DND-41 (cell line): ENCODE measurements at regions not wholly inside any gene's neighbourhood (a gene's known extent, or its start where the extent isn't known, plus 50 kb on each side); places are given as distances from the start of the nearest gene placed in this dataset.

Experiments
- ATAC-seq: fragments of 200-7000 bp; cut with Tn5 transposase; 3 replicates; pipeline ENCODE4 v1.9.1; 2021; ENCODE audit warnings: low read depth; ENCODE audit not compliant: insufficient read depth
- DNase-seq: peaks from one replicate; pipeline ENCODE4 v3.0.0-alpha.2; 2020
- H2AFZ ChIP-seq: 2 replicates; pipeline ENCODE4 v1.6.0; 2012; ENCODE audit warnings: low read depth, low read length
- H3K27ac ChIP-seq: 2 replicates; pipeline ENCODE4 v1.5.1; 2012; ENCODE audit warnings: low read length, inconsistent platforms
- H3K27me3 ChIP-seq: fragments of 200-600 bp; sonication (generic); 2 replicates; pipeline ENCODE4 v1.6.0; 2012; ENCODE audit warnings: low read length, mild to moderate bottlenecking, inconsistent platforms; ENCODE audit not compliant: insufficient read depth, poor library complexity
- H3K36me3 ChIP-seq: 2 replicates; pipeline ENCODE4 v1.5.1; 2012; ENCODE audit warnings: low read length, inconsistent platforms; ENCODE audit not compliant: insufficient read depth
- H3K4me1 ChIP-seq: 2 replicates; pipeline ENCODE4 v1.5.1; 2012; ENCODE audit warnings: mild to moderate bottlenecking, low read length; ENCODE audit not compliant: insufficient read depth
- H3K4me2 ChIP-seq: 2 replicates; pipeline ENCODE4 v1.6.0; 2012; ENCODE audit warnings: mild to moderate bottlenecking, moderate library complexity, low read length, inconsistent platforms; ENCODE audit not compliant: insufficient read depth
- H3K4me3 ChIP-seq, 2 experiments: fragments of 200-600 bp in 1 of 2; shearing (Covaris generic) in 1 of 2; 2 replicates each; pipeline ENCODE4 v1.5.1; 2012 to 2016; ENCODE audit warnings: inconsistent platforms in 2 of 2, low read length in 2 of 2, mild to moderate bottlenecking in 2 of 2, low read depth in 1 of 2, moderate library complexity in 1 of 2
- H3K79me2 ChIP-seq: 2 replicates; pipeline ENCODE4 v1.6.0; 2012; ENCODE audit warnings: low read length, inconsistent platforms; ENCODE audit not compliant: insufficient read depth
- H3K9ac ChIP-seq: 2 replicates; pipeline ENCODE4 v1.6.0; 2012; ENCODE audit warnings: low read depth, mild to moderate bottlenecking, inconsistent platforms, low read length, moderate library complexity
- H3K9me3 ChIP-seq: 2 replicates; pipeline ENCODE4 v1.5.1; 2012; ENCODE audit warnings: low read length, moderate library complexity, mild to moderate bottlenecking, inconsistent platforms; ENCODE audit not compliant: insufficient read depth, severe bottlenecking
- H4K20me1 ChIP-seq: 2 replicates; pipeline ENCODE4 v1.6.0; 2012; ENCODE audit warnings: low read length; ENCODE audit not compliant: insufficient read depth
- EZH2 ChIP-seq: IDR thresholded peaks from 3 replicates; pipeline ENCODE4 v1.6.1; 2012; ENCODE audit warnings: borderline replicate concordance, low read depth, mild to moderate bottlenecking, moderate library complexity, low read length, inconsistent platforms; ENCODE audit not compliant: severe bottlenecking
- TF ChIP-seq, protein P1 (sequence below): IDR thresholded peaks from 2 replicates; pipeline ENCODE4 v1.5.1; 2012; ENCODE audit warnings: borderline replicate concordance, low read length, moderate library complexity, mild to moderate bottlenecking; ENCODE audit not compliant: poor library complexity, severe bottlenecking; ENCODE audit errors: extremely low read depth

DNA sequence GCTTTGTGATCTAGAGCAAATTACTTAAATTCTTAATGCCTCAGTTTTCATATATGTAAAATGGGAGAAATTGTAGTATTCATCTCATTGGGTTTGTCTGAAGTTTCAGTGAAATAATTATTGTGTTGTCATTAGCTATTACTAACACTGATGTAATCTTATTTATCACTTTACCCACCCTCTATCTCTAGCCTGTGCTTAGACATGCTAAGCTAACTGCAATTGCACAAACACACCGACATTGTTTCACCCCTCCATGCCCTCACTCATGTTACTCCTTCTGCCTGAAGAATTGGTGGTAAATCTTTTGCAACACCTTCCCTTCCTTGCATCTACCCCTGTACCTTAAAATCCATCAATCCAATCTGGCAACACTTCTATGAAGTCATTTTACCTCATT is 241.6 kb downstream of the BCAT1 start:
- Histone ChIP-seq H3K27ac (no peak overlapping the region), H3K79me2 (no peaks in the 10 kb centered on the region), H3K4me1 (no peaks in the 10 kb centered on the region)

DNA sequence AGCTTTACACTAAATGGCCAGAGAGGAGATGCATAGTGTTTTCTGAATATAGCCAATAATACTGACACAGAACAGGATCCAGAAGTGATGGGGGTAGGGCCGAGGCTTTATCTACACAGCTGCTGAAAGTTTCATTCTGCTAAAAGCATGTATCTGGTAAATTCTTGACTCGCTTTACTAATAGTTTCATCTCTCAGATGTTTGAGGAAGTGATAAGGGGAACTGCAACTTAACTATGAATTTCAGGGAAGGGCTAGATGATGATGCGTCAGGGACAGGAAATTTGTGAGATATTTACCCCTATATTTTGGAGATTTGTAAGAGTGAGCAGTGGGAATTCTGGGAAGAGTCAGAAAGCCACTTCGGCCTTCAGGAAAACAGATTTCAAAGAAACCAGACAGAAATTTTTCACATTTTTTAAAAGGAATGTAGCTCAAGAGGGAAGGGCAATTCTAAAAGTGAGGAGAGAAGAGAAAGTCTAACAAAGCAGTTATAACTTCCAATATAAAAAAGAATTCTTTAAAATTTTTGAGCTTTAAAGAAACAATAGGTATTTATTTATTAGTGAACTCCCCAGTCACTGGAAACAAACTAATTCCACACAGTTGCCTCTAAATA is 243.1 kb downstream of the BCAT1 start:
- Histone ChIP-seq H3K4me2 (no peak overlapping the region), H4K20me1 (no peaks in the 10 kb centered on the region), H3K27me3 (no peaks in the 10 kb centered on the region), H3K9ac (no peak overlapping the region), H3K36me3 (no peaks in the 10 kb centered on the region), H3K9me3 (no peaks in the 10 kb centered on the region), H3K4me3 (no peak overlapping the region), H3K79me2 (no peaks in the 10 kb centered on the region), H3K27ac (no peak overlapping the region), H3K4me1 (no peaks in the 10 kb centered on the region), H2AFZ (no peak overlapping the region)
- DNase-seq (no peak), ATAC-seq (no peak)
- TF ChIP-seq, protein P1, sequence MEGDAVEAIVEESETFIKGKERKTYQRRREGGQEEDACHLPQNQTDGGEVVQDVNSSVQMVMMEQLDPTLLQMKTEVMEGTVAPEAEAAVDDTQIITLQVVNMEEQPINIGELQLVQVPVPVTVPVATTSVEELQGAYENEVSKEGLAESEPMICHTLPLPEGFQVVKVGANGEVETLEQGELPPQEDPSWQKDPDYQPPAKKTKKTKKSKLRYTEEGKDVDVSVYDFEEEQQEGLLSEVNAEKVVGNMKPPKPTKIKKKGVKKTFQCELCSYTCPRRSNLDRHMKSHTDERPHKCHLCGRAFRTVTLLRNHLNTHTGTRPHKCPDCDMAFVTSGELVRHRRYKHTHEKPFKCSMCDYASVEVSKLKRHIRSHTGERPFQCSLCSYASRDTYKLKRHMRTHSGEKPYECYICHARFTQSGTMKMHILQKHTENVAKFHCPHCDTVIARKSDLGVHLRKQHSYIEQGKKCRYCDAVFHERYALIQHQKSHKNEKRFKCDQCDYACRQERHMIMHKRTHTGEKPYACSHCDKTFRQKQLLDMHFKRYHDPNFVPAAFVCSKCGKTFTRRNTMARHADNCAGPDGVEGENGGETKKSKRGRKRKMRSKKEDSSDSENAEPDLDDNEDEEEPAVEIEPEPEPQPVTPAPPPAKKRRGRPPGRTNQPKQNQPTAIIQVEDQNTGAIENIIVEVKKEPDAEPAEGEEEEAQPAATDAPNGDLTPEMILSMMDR = no peak
- no peak for TF ChIP-seq EZH2

More for the DNA sequence above, 241.6 kb downstream of the BCAT1 start:
- Histone ChIP-seq H3K4me3 (no peak overlapping the region), H2AFZ (no peak overlapping the region), H3K9me3 (no peaks in the 10 kb centered on the region), H4K20me1 (no peaks in the 10 kb centered on the region), H3K36me3 (no peaks in the 10 kb centered on the region), H3K9ac (no peak overlapping the region), H3K4me2 (no peak overlapping the region), H3K27me3 (no peaks in the 10 kb centered on the region)
- ATAC-seq (no peak), DNase-seq (no peak)
- no peak for TF ChIP-seq EZH2
- TF ChIP-seq, protein P1 = no peak

DNA sequence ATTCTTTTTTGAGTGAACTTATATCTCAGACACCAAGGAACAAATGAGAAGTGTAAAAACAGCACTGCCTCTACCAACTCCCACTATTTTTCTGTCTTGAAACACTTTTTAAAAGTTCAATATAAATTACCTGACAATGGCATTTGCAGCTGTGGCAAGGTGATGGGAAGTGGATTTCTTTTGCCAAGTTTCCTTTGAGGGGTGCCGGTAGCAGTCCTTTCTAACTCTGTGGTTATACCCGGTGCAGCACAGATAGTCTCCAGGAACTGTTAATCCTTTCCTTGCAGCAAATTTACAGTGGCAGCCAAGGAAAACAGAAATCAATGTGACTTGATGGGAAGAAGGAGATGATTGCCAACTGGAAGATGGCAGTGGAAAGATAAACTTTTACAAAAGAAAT is 243.7 kb downstream of the BCAT1 start:
- DNase-seq = no peak
- no peak overlapping the region for H2AFZ ChIP-seq
- no peaks in the 10 kb centered on the region for H3K9me3 ChIP-seq
- no peaks in the 10 kb centered on the region for H3K27me3 ChIP-seq
- ATAC-seq = no peak
- no peak overlapping the region for H3K4me3 ChIP-seq
- H4K20me1 ChIP-seq = no peaks in the 10 kb centered on the region
- H3K79me2 ChIP-seq = no peaks in the 10 kb centered on the region
- no peak overlapping the region for H3K27ac ChIP-seq
- TF ChIP-seq EZH2 = no peak
- TF ChIP-seq, protein P1 = no peak
- H3K9ac ChIP-seq = no peak overlapping the region
- no peaks in the 10 kb centered on the region for H3K36me3 ChIP-seq
- no peak overlapping the region for H3K4me2 ChIP-seq
- no peaks in the 10 kb centered on the region for H3K4me1 ChIP-seq
